ENCODE measurements at regions not wholly inside any gene's neighbourhood (a gene's known extent, or its start where the extent isn't known, plus 50 kb on each side); places are given as distances from the start of the nearest gene placed in this dataset.
"Not testable (repeated sequence)": the region's sequence is repeated elsewhere in the genome, so short reads cannot be mapped to it uniquely, and the experiment has no call there.

DNA sequence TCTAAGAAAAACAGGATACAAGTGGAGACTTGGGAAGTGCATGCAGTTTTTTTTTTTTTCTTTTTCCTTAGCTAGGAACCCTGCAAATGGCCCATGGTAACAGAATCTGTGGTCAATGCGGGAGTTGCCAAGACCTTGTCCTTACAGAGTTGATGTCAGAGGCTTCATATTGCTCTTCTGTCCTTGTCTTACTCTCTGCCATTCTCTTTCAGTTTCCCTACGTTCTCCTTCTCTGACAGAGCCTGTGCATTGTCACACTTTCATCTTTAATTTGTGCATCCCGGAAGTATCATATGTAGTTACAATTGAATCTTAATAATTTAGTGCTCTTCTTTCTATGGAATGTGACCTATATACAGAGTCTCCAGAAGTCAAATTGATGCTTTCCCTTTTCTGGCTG is 986.9 kb downstream of the TMEM121 start:
- Histone ChIP-seq H3K4me3 (ENCODE audit: low read length) (no peak overlapping the region), H3K36me3 (ENCODE audit: control insufficient read depth, low read length) (no peaks in the 10 kb centered on the region), H3K79me2 (ENCODE audit: control insufficient read depth, low read length) (no peaks in the 10 kb centered on the region), H3K4me1 (ENCODE audit: control insufficient read depth, low read length) (peaks cover 12% of the 10 kb centered on the region), H3F3A (ENCODE audit: control insufficient read depth, insufficient read depth) (no peaks in the 10 kb centered on the region), H3K9me2 (replicated peaks; ENCODE audit: control insufficient read depth, low read length) (no peaks in the 10 kb centered on the region), H3K27ac (ENCODE audit: low read depth, low read length) (no peak overlapping the region), H4K20me1 (ENCODE audit: control insufficient read depth, insufficient read depth, low read depth, low read length) (no peaks in the 10 kb centered on the region), H3K4me2 (ENCODE audit: low read length) (no peak overlapping the region), H3K27me3 (ENCODE audit: control insufficient read depth, low read length) (peaks cover 52% of the 10 kb centered on the region), H3K9me3 (ENCODE audit: control insufficient read depth, insufficient read depth, low read length) (no peaks in the 10 kb centered on the region)
- no peak for TF ChIP-seq EZH2phosphoT487 (IDR thresholded peaks at IDR 0.05; ENCODE audit: borderline replicate concordance, low read length)
- TF ChIP-seq, protein P1, sequence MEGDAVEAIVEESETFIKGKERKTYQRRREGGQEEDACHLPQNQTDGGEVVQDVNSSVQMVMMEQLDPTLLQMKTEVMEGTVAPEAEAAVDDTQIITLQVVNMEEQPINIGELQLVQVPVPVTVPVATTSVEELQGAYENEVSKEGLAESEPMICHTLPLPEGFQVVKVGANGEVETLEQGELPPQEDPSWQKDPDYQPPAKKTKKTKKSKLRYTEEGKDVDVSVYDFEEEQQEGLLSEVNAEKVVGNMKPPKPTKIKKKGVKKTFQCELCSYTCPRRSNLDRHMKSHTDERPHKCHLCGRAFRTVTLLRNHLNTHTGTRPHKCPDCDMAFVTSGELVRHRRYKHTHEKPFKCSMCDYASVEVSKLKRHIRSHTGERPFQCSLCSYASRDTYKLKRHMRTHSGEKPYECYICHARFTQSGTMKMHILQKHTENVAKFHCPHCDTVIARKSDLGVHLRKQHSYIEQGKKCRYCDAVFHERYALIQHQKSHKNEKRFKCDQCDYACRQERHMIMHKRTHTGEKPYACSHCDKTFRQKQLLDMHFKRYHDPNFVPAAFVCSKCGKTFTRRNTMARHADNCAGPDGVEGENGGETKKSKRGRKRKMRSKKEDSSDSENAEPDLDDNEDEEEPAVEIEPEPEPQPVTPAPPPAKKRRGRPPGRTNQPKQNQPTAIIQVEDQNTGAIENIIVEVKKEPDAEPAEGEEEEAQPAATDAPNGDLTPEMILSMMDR (IDR thresholded peaks at IDR 0.05; ENCODE audit: low read depth, low read length, poor library complexity, severe bottlenecking): no peak

DNA sequence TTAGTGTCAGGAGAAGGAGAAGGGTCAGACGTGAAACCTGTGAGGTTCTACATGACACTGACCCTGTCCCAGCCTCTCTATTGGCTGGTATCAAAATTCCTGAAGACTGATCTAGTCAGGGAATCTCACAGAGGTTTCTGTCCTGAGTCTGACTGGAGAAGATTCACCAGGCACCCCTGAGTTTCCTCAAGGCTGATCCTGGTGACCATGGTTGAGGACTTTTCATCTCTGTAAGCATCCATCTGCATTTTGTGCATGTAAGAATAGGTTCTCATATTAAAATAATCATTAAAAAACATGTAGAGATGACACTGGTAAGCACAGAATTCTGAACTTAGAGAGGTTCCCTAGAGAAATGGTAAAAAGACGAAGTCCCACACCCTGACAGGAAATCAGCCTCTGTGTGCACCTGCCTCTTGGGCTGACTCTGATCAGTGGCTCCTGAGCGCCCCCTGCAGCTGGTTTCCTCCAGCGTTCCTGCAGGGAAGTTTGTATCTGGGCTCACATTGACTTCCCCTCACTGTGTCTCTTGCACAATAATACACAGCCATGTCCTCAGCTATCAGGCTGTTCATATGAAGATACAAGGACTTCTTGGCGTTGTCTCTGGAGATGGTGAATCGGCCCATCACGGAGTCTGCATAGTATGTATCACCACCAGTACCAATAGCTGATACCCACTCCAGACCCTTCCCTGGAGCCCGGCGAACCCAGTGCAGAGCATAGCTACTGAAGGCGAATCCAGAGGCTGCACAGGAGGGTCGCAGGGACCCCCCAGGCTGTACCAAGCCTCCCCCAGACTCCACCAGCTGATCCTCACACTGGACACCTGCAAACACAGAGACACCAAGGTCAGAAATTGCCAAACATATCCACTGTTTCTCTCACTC is 991.9 kb downstream of the TMEM121 start:
- no peak overlapping the region for H3K27ac ChIP-seq (ENCODE audit: low read depth, low read length)
- no peaks in the 10 kb centered on the region for H4K20me1 ChIP-seq (ENCODE audit: control insufficient read depth, insufficient read depth, low read depth, low read length)
- H3F3A ChIP-seq (ENCODE audit: control insufficient read depth, insufficient read depth): no peaks in the 10 kb centered on the region
- TF ChIP-seq, protein P1 (IDR thresholded peaks at IDR 0.05; ENCODE audit: low read depth, low read length, poor library complexity, severe bottlenecking): peak; percentile 67
- TF ChIP-seq EZH2phosphoT487 (IDR thresholded peaks at IDR 0.05; ENCODE audit: borderline replicate concordance, low read length): no peak
- no peaks in the 10 kb centered on the region for H3K9me2 ChIP-seq (replicated peaks; ENCODE audit: control insufficient read depth, low read length)
- no peaks in the 10 kb centered on the region for H3K36me3 ChIP-seq (ENCODE audit: control insufficient read depth, low read length)
- no peaks in the 10 kb centered on the region for H3K79me2 ChIP-seq (ENCODE audit: control insufficient read depth, low read length)
- H3K4me3 ChIP-seq (ENCODE audit: low read length): no peak overlapping the region
- H3K4me1 ChIP-seq (ENCODE audit: control insufficient read depth, low read length): peaks cover 12% of the 10 kb centered on the region
- no peaks in the 10 kb centered on the region for H3K9me3 ChIP-seq (ENCODE audit: control insufficient read depth, insufficient read depth, low read length)
- H3K27me3 ChIP-seq (ENCODE audit: control insufficient read depth, low read length): peaks cover 24% of the 10 kb centered on the region
- no peak overlapping the region for H3K4me2 ChIP-seq (ENCODE audit: low read length)

DNA sequence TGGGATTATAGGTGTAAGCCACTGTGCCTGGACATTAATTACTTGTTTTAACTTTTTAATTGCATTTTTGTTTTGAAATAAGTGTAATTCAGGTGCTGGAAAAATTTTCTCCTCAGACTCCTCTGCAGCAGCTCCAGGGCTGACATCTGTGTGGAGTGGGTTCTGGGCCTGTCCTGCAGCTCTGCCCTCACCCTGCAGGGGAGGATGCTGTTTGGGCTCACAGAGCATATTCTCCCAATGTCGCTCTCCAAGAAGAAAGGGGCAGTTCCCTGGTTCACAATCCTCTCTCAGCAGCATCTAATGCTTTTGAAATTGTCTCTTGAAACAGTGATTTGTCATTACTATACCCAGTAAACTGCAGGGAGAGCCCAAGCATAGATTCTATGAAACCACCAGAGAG is 995.7 kb downstream of the TMEM121 start:
- not testable (repeated sequence) for H3K36me3 ChIP-seq (ENCODE audit: control insufficient read depth, low read length); H3F3A ChIP-seq (ENCODE audit: control insufficient read depth, insufficient read depth); H3K27me3 ChIP-seq (ENCODE audit: control insufficient read depth, low read length); H4K20me1 ChIP-seq (ENCODE audit: control insufficient read depth, insufficient read depth, low read depth, low read length); H3K9me3 ChIP-seq (ENCODE audit: control insufficient read depth, insufficient read depth, low read length); H3K4me3 ChIP-seq (ENCODE audit: low read length); H3K9me2 ChIP-seq (replicated peaks; ENCODE audit: control insufficient read depth, low read length); H3K79me2 ChIP-seq (ENCODE audit: control insufficient read depth, low read length); H3K27ac ChIP-seq (ENCODE audit: low read depth, low read length); H3K4me2 ChIP-seq (ENCODE audit: low read length)
- H3K4me1 ChIP-seq (ENCODE audit: control insufficient read depth, low read length): peaks cover 12% of the 10 kb centered on the region

DNA sequence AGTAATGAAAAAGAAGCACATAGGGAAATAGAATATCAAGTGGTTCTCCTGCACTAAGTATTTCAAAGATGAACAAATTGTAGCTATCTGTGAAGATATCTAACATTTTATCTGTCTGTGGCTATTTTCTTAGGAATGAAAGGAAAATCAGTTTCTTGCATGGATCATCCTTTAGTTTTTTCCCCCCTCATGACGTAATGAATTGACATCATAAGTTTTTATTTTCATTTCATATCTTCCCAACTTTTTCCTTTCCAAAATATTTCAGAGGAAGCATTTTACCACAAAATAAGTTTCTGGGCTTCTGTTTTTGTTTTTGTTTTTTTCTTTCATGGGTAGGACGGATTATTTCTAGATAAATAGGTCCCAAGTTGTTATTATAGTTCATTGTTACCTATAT is 996.6 kb downstream of the TMEM121 start:
- Histone ChIP-seq H3K27me3 (ENCODE audit: control insufficient read depth, low read length) (no peaks in the 10 kb centered on the region), H3K4me2 (ENCODE audit: low read length) (no peak overlapping the region), H3K4me3 (ENCODE audit: low read length) (no peak overlapping the region), H3K79me2 (ENCODE audit: control insufficient read depth, low read length) (no peaks in the 10 kb centered on the region), H4K20me1 (ENCODE audit: control insufficient read depth, insufficient read depth, low read depth, low read length) (no peaks in the 10 kb centered on the region), H3K36me3 (ENCODE audit: control insufficient read depth, low read length) (no peaks in the 10 kb centered on the region), H3K4me1 (ENCODE audit: control insufficient read depth, low read length) (peaks cover 3% of the 10 kb centered on the region), H3K9me2 (replicated peaks; ENCODE audit: control insufficient read depth, low read length) (no peaks in the 10 kb centered on the region), H3K9me3 (ENCODE audit: control insufficient read depth, insufficient read depth, low read length) (peaks cover 6% of the 10 kb centered on the region; the same call in 1 of the 2 replicates), H3F3A (ENCODE audit: control insufficient read depth, insufficient read depth) (no peaks in the 10 kb centered on the region), H3K27ac (ENCODE audit: low read depth, low read length) (no peak overlapping the region)
- TF ChIP-seq EZH2phosphoT487 (IDR thresholded peaks at IDR 0.05; ENCODE audit: borderline replicate concordance, low read length): no peak
- TF ChIP-seq, protein P1 (IDR thresholded peaks at IDR 0.05; ENCODE audit: low read depth, low read length, poor library complexity, severe bottlenecking): no peak

Data from DOHH2 (cell line).